ENCODE measurements at regions not wholly inside any gene's neighbourhood (a gene's known extent, or its start where the extent isn't known, plus 50 kb on each side); places are given as distances from the start of the nearest gene placed in this dataset.

GRCh38 chr2:120923426-120923825, 187.8 kb downstream of the GLI2 start:
- no peak for FAIRE-seq
- no peak for TF ChIP-seq ATOH8 (CRISPR knock-in tag; IDR thresholded peaks at IDR 0.05; ENCODE audit: low read depth)
- no peak for TF ChIP-seq POLR2AphosphoS2 (conservative IDR thresholded peaks at IDR 0.05; ENCODE audit: low read length)
- no peak for TF ChIP-seq ZNF302 (CRISPR knock-in tag; IDR thresholded peaks at IDR 0.05)
- no peak for ATAC-seq
- Histone ChIP-seq H3K27ac (peak overlapping the region; percentile 44 to 75; a peak in 4 of 6 replicates), H3K4me3 (no peak overlapping the region), H3K9me3 (no peaks in the 10 kb centered on the region), H3K4me2 (no peak overlapping the region), H3K4me1 (peaks cover 37% of the 10 kb centered on the region)
- ChIA-PET POLR2A (no interaction called here), CTCF (interaction anchor here (1.1 kb wide), 1 partner anchor 9 kb away, joined by 3 read pairs; no protein-coding TSS in a partner anchor)
- WGBS (ENCODE audit: missing lambda C conversion rate) = 94% methylated on average over 11 of the region's 11 CpGs
- DNase-seq (ENCODE audit: low read depth in 1 of 2, low spot score in 1 of 2) = no peak

- Histone ChIP-seq H3K4me3 (no peak overlapping the region), H3K9me3 (no peaks in the 10 kb centered on the region), H3K4me2 (no peak overlapping the region), H3K4me1 (peaks cover 37% of the 10 kb centered on the region), H3K27ac (peak overlapping the region; percentile 44 to 75; a peak in 5 of 6 replicates)
- no peak for ATAC-seq
- 95% methylated on average over 5 of the region's 5 CpGs for WGBS (ENCODE audit: missing lambda C conversion rate)
- DNase-seq (ENCODE audit: low read depth in 1 of 2, low spot score in 1 of 2) = no peak
- no peak for TF ChIP-seq HES2 (IDR thresholded peaks at IDR 0.05)
- TF ChIP-seq JUN (IDR thresholded peaks at IDR 0.05) = no peak
- TF ChIP-seq SMC3 (IDR thresholded peaks at IDR 0.05) = no peak
- no peak for TF ChIP-seq POLR2AphosphoS2 (conservative IDR thresholded peaks at IDR 0.05; ENCODE audit: low read length)
- TF ChIP-seq NR3C1 (IDR thresholded peaks at IDR 0.05) = no peak
- no peak for FAIRE-seq
- ChIA-PET POLR2A (no interaction called here), CTCF (no interaction called here)
These were observed 189.3 kb downstream of the GLI2 start for GRCh38 chr2:120924924-120925323.

- Histone ChIP-seq H3K9me3 (0 out of 3 replicates have a peak, but pooled peaks cover 3% of the 10 kb centered on the region), H3K4me2 (no peak overlapping the region), H3K4me1 (peaks cover 30% of the 10 kb centered on the region), H3K27ac (peak overlapping the region; percentile 2 to 97; a peak in 3 of 6 replicates), H3K4me3 (no peak overlapping the region)
- WGBS (ENCODE audit: missing lambda C conversion rate) = 91% methylated on average over 28 of the region's 28 CpGs
- POLR2A ChIA-PET = interaction anchor here (0.7 kb wide), 1 partner anchor 148 kb away, joined by 3 read pairs; no protein-coding TSS in a partner anchor
- ATAC-seq (no peak), FAIRE-seq (no peak), DNase-seq (ENCODE audit: low read depth in 1 of 2, low spot score in 1 of 2) (no peak)
- TF ChIP-seq HDAC2 (IDR thresholded peaks at IDR 0.05) = no peak
- TF ChIP-seq BCL3 (IDR thresholded peaks at IDR 0.05) = no peak
- CTCF ChIA-PET = interaction anchor here (1.2 to 2.1 kb wide), 2 partner anchors 8 to 14 kb away, joined by 3 to 4 read pairs; no protein-coding TSS in a partner anchor
These were observed 191.0 kb downstream of the GLI2 start for GRCh38 chr2:120926463-120927264.

- 0 out of 3 replicates have a peak, but pooled peaks cover 3% of the 10 kb centered on the region for H3K9me3 ChIP-seq
- no peak overlapping the region for H3K4me3 ChIP-seq
- 92% methylated on average over 11 of the region's 11 CpGs for WGBS (ENCODE audit: missing lambda C conversion rate)
- FAIRE-seq (no peak), ATAC-seq (peak in 1 of 2 experiments; percentile 18; a peak in 1 of 6 replicates), DNase-seq (ENCODE audit: low read depth in 1 of 2, low spot score in 1 of 2) (no peak)
- ChIA-PET POLR2A (interaction anchor here (0.7 kb wide), 1 partner anchor 148 kb away, joined by 3 read pairs; no protein-coding TSS in a partner anchor), CTCF (interaction anchor here (1.2 to 2.1 kb wide), 3 partner anchors 9 to 14 kb away, joined by 3 to 4 read pairs (median 3); no protein-coding TSS in a partner anchor)
- H3K4me1 ChIP-seq = peaks cover 33% of the 10 kb centered on the region
- no peak overlapping the region for H3K4me2 ChIP-seq
- H3K27ac ChIP-seq = peak overlapping the region in 1 of 2 experiments; percentile 97; a peak in 4 of 6 replicates
- no peak for TF ChIP-seq KDM1A (IDR thresholded peaks at IDR 0.05; ENCODE audit: low read depth)
- TF ChIP-seq EHF (CRISPR knock-in tag; IDR thresholded peaks at IDR 0.05) = no peak
- TF ChIP-seq HEYL (CRISPR knock-in tag; IDR thresholded peaks at IDR 0.05) = no peak
- no peak for TF ChIP-seq HOXA7 (CRISPR knock-in tag; IDR thresholded peaks at IDR 0.05)
- no peak for TF ChIP-seq TFCP2L1 (CRISPR knock-in tag; IDR thresholded peaks at IDR 0.05)
- no peak for TF ChIP-seq RAD21 (conservative IDR thresholded peaks at IDR 0.05 in 1 of 2, IDR thresholded peaks at IDR 0.05 in 1 of 2)
- no peak for TF ChIP-seq USF2 (IDR thresholded peaks at IDR 0.05)
- TF ChIP-seq JUN (IDR thresholded peaks at IDR 0.05) = no peak
- no peak for TF ChIP-seq PHF8 (IDR thresholded peaks at IDR 0.05; ENCODE audit: borderline replicate concordance, low read depth)
- TF ChIP-seq ZSCAN20 (CRISPR knock-in tag; IDR thresholded peaks at IDR 0.05) = no peak
- no peak for TF ChIP-seq POLR2A (IDR thresholded peaks at IDR 0.05; ENCODE audit: low read length)
- no peak for TF ChIP-seq HMGXB4 (CRISPR knock-in tag; IDR thresholded peaks at IDR 0.05; ENCODE audit: borderline replicate concordance)
- TF ChIP-seq HOXB5 (CRISPR knock-in tag; IDR thresholded peaks at IDR 0.05) = no peak
- no peak for TF ChIP-seq EHMT2 (IDR thresholded peaks at IDR 0.05; ENCODE audit: low read depth)
- TF ChIP-seq GATA3 (IDR thresholded peaks at IDR 0.05; ENCODE audit: borderline replicate concordance) = no peak
- TF ChIP-seq E2F6 (IDR thresholded peaks at IDR 0.05; ENCODE audit: borderline replicate concordance, low read depth) = no peak
- TF ChIP-seq CEBPB (IDR thresholded peaks at IDR 0.05) = no peak
These were observed 191.6 kb downstream of the GLI2 start for GRCh38 chr2:120927265-120927628.
